ENCODE measurements at regions not wholly inside any gene's neighbourhood (a gene's known extent, or its start where the extent isn't known, plus 50 kb on each side); places are given as distances from the start of the nearest gene placed in this dataset.

GRCh38 chr7:28348636-28349035 lies 63.7 kb upstream of the CREB5 start:
- Histone ChIP-seq H3K9me3 (ENCODE audit: insufficient read depth in 2 of 2, low read depth in 1 of 2, low read length in 1 of 2) (no peaks in the 10 kb centered on the region), H3K4me1 (replicated peaks in 1 of 4; ENCODE audit: control insufficient read depth in 3 of 4, insufficient read depth in 4 of 4, low read length in 3 of 4) (no peaks in the 10 kb centered on the region; a peak in 1 of 7 replicates), H3K27ac (ENCODE audit: low read depth, low read length) (no peak overlapping the region), H3K4ac (replicated peaks; ENCODE audit: insufficient read length, low read depth, low read length) (no peak overlapping the region), H2BK20ac (ENCODE audit: low read length) (no peak overlapping the region), H2BK12ac (ENCODE audit: low read depth, low read length) (no peak overlapping the region), H3K23me2 (ENCODE audit: low read depth, low read length) (no peaks in the 10 kb centered on the region), H3K27me3 (replicated peaks in 1 of 4; ENCODE audit: control insufficient read depth in 3 of 4, extremely low read depth in 1 of 4, insufficient read depth in 3 of 4, low read length in 3 of 4) (0 out of 7 replicates have a peak, but pooled peaks cover 0 to 2% (median 0%) of the 10 kb centered on the region in 4 experiments), H2AK5ac (ENCODE audit: low read depth, low read length) (no peak overlapping the region), H3K14ac (ENCODE audit: insufficient read length) (no peak overlapping the region), H4K5ac (ENCODE audit: insufficient read length, low read depth, low read length) (no peak overlapping the region), H3K79me2 (ENCODE audit: control insufficient read depth in 1 of 2, insufficient read depth in 2 of 2, low read length in 2 of 2) (no peaks in the 10 kb centered on the region), H3K4me2 (ENCODE audit: insufficient read depth in 1 of 2, low read depth in 2 of 2, low read length in 2 of 2) (no peak overlapping the region), H3K36me3 (ENCODE audit: control insufficient read depth in 2 of 4, insufficient read depth in 4 of 4, low read length in 3 of 4) (no peaks in the 10 kb centered on the region), H3K4me3 (ENCODE audit: extremely low read depth in 1 of 4, insufficient read depth in 2 of 4, low read depth in 3 of 4, low read length in 4 of 4) (no peak overlapping the region), H3K18ac (ENCODE audit: extremely low read depth, low read length) (no peak overlapping the region), H2BK120ac (replicated peaks; ENCODE audit: low read depth, low read length) (no peak overlapping the region), H3K9ac (replicated peaks in 1 of 4; ENCODE audit: extremely low read depth in 1 of 4, low read depth in 3 of 4, low read length in 3 of 4) (no peak overlapping the region), H2BK15ac (ENCODE audit: low read length) (no peak overlapping the region), H4K91ac (replicated peaks; ENCODE audit: insufficient read length, low read length) (no peak overlapping the region), H4K20me1 (replicated peaks in 1 of 2; ENCODE audit: control insufficient read depth in 1 of 2, insufficient read depth in 2 of 2, low read length in 2 of 2) (no peaks in the 10 kb centered on the region), H3K56ac (replicated peaks; ENCODE audit: insufficient read length, low read depth, low read length) (no peak overlapping the region), H3K23ac (ENCODE audit: insufficient read length) (no peak overlapping the region), H4K8ac (ENCODE audit: extremely low read depth, insufficient read depth, low read length) (no peak overlapping the region), H2AFZ (ENCODE audit: low read length) (no peak overlapping the region), H3K79me1 (ENCODE audit: low read depth, low read length) (no peaks in the 10 kb centered on the region), H2BK5ac (ENCODE audit: low read depth, low read length) (no peak overlapping the region)
- POLR2A ChIA-PET (ENCODE audit: partially characterized antibody) = no interaction called here
- CTCF ChIA-PET (ENCODE audit: partially characterized antibody) = interaction anchor here (1.0 to 9.2 kb wide), 7 partner anchors 13 to 608 kb away, joined by 3 to 89 read pairs (median 4); no protein-coding TSS in a partner anchor
- DNase-seq (ENCODE audit: low read depth in 1 of 2, low spot score in 2 of 2) (no peak), FAIRE-seq (no peak)
- WGBS, 2 experiments (ENCODE audit: extremely low coverage in 1 of 2, insufficient coverage in 1 of 2, insufficient read length in 1 of 2, insufficient replicate concordance in 2 of 2, low coverage in 1 of 2, low lambda C conversion rate in 2 of 2, missing lambda C conversion rate in 1 of 2) = 86% methylated on average over 5 of the region's 5 CpGs; no CpG with 5 or more reads in 1 of the 2 experiments
- TF ChIP-seq FOSL1 (IDR thresholded peaks at IDR 0.05; ENCODE audit: insufficient read depth, low read depth, low read length) = no peak
- no peak for TF ChIP-seq KDM4A (IDR thresholded peaks at IDR 0.05; ENCODE audit: low read depth, low read length, severe bottlenecking)
- no peak for TF ChIP-seq PHF8 (conservative IDR thresholded peaks at IDR 0.05; ENCODE audit: low read depth, low read length)
- TF ChIP-seq CBX8 (IDR thresholded peaks at IDR 0.05; ENCODE audit: borderline replicate concordance, low read depth, low read length) = no peak
- no peak for TF ChIP-seq CTBP2 (IDR thresholded peaks at IDR 0.05; ENCODE audit: borderline replicate concordance, insufficient read depth, insufficient read length, low read length)
- no peak for TF ChIP-seq CEBPB (IDR thresholded peaks at IDR 0.05; ENCODE audit: low read depth, low read length)
- TF ChIP-seq SRF (IDR thresholded peaks at IDR 0.05; ENCODE audit: low read depth, low read length) = no peak
- TF ChIP-seq, protein P1, sequence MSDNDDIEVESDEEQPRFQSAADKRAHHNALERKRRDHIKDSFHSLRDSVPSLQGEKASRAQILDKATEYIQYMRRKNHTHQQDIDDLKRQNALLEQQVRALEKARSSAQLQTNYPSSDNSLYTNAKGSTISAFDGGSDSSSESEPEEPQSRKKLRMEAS (IDR thresholded peaks at IDR 0.05) = no peak
- no peak for TF ChIP-seq RBBP5 (IDR thresholded peaks at IDR 0.05; ENCODE audit: borderline replicate concordance, low read depth, low read length)
- TF ChIP-seq, protein P2, sequence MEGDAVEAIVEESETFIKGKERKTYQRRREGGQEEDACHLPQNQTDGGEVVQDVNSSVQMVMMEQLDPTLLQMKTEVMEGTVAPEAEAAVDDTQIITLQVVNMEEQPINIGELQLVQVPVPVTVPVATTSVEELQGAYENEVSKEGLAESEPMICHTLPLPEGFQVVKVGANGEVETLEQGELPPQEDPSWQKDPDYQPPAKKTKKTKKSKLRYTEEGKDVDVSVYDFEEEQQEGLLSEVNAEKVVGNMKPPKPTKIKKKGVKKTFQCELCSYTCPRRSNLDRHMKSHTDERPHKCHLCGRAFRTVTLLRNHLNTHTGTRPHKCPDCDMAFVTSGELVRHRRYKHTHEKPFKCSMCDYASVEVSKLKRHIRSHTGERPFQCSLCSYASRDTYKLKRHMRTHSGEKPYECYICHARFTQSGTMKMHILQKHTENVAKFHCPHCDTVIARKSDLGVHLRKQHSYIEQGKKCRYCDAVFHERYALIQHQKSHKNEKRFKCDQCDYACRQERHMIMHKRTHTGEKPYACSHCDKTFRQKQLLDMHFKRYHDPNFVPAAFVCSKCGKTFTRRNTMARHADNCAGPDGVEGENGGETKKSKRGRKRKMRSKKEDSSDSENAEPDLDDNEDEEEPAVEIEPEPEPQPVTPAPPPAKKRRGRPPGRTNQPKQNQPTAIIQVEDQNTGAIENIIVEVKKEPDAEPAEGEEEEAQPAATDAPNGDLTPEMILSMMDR (IDR thresholded peaks at IDR 0.05; ENCODE audit: control extremely low read depth in 1 of 3, insufficient read depth in 1 of 3, low read depth in 1 of 3, low read length in 3 of 3) = no peak
- no peak for TF ChIP-seq BCL11A (IDR thresholded peaks at IDR 0.05; ENCODE audit: low read depth in 2 of 2, low read length in 2 of 2)
- TF ChIP-seq SIX5 (IDR thresholded peaks at IDR 0.05; ENCODE audit: low read depth, low read length) = no peak

Data from H1 (cell line).